Immature natural killer cell (primary cell): ENCODE measurements at regions not wholly inside any gene's neighbourhood (a gene's known extent, or its start where the extent isn't known, plus 50 kb on each side); places are given as distances from the start of the nearest gene placed in this dataset.
"Not testable (repeated sequence)": the region's sequence is repeated elsewhere in the genome, so short reads cannot be mapped to it uniquely, and the experiment has no call there.

Source experiments
- DNase-seq, 3 donors: peaks; one replicate each; pipeline ENCODE4 v3.0.0; 2022; ENCODE audit warnings: mixed read lengths in 1 of 3
- H3K27ac Mint-ChIP-seq, 6 donors: one replicate each; pipeline ENCODE4 v1.8.0; 2020; ENCODE audit warnings: mixed read lengths in 6 of 6, mild to moderate bottlenecking in 5 of 6, inconsistent platforms in 4 of 6, moderate library complexity in 3 of 6
- H3K27me3 Mint-ChIP-seq, 3 donors: one replicate each; pipeline ENCODE4 v1.8.0; 2020 to 2021; ENCODE audit warnings: low read depth in 3 of 3, mild to moderate bottlenecking in 3 of 3, mixed read lengths in 3 of 3, moderate library complexity in 3 of 3, inconsistent platforms in 1 of 3
- H3K36me3 Mint-ChIP-seq, 3 donors: one replicate each; pipeline ENCODE4 v1.8.0; 2020; ENCODE audit warnings: mixed read lengths in 3 of 3, inconsistent platforms in 2 of 3, mild to moderate bottlenecking in 2 of 3
- H3K4me1 Mint-ChIP-seq, 2 donors: one replicate each; pipeline ENCODE4 v1.8.0; 2020; ENCODE audit warnings: inconsistent platforms in 2 of 2, mild to moderate bottlenecking in 2 of 2, mixed read lengths in 2 of 2, moderate library complexity in 1 of 2
- H3K4me3 Mint-ChIP-seq, 5 donors: one replicate each; pipeline ENCODE4 v1.8.0; 2020; ENCODE audit warnings: mild to moderate bottlenecking in 5 of 5, mixed read lengths in 5 of 5, inconsistent platforms in 3 of 5, moderate library complexity in 3 of 5
- H3K9me3 Mint-ChIP-seq, 6 donors: one replicate each; pipeline ENCODE4 v1.8.0; 2020; ENCODE audit warnings: mild to moderate bottlenecking in 6 of 6, mixed read lengths in 6 of 6, inconsistent platforms in 4 of 6, moderate library complexity in 3 of 6

DNA sequence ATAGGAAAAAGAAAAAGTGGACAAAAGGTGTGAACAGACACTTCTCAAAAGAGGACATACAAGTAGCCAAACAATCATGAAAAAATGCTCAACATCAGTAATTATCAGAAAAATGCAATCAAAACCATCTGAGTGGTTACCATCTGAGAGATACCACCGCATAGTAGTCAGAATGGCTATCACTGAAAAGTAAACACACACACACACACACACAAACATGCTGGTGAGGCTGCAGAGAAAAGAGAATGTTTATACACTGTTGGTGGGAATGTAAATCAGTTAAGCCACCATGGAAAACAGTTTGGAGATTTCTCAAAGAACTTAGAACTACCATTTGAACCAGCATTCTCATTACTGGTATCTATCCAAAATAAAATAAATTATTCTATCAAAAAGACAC is 145.7 kb downstream of the CYP26A1 start:
- Mint-ChIP-seq H3K4me1 (no peaks in the 10 kb centered on the region), H3K27me3 (peaks cover 0 to 4% (median 2%) of the 10 kb centered on the region in 3 donors)

DNA sequence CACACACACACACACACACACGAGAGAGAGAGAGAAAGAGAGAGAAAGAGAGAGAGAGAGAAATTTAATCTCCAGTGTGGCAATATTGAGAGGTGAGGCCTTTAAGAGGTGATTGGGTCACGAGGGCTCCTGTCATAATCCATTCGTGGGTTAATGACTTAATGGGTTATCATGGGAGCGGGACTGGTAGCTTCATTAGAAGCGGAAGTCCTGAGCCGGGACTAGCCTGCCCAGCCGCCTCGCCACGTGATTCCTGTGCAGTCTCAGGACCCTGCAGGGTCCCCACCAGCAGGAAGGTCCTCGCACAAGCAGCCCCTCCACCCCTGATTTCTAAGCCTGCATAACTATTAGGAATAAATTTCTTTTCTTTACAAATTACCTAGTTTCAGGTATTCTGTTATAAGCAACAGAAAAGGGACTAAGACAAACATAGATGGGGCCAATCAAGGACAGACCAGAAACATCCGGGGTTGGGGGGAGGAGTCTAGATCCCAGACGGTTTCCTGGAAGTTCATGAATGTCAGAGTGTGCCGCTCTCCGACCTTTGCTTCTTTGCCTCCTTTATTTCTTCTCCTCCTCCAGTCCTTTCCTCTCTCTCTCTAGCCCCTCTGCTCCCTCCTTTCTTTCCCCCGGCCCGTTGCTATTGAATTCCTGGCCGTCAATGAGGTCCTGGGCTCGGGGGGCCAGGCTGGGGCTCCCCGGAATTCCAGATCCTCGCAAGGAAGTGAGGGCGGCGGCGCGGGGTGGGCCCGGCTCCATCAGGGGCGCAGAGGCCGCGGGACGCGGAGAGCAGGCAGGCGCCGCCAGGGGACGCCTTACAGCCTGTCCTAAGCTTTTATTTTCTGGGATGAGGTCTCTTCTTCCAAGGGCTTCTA is 146.8 kb downstream of the CYP26A1 start:
- no peak overlapping the region for H3K4me3 Mint-ChIP-seq
- H3K27me3 Mint-ChIP-seq, result peaks cover 0 to 4% (median 2%) of the 10 kb centered on the region in 3 donors
- no peak overlapping the region for H3K27ac Mint-ChIP-seq
- peaks cover 0 to 2% (median 0%) of the 10 kb centered on the region in 6 donors for H3K9me3 Mint-ChIP-seq
- no peaks in the 10 kb centered on the region for H3K4me1 Mint-ChIP-seq
- no peak for DNase-seq
- H3K36me3 Mint-ChIP-seq, result no peaks in the 10 kb centered on the region

More for the DNA sequence above, 145.7 kb downstream of the CYP26A1 start:
- DNase-seq, result no peak
- Mint-ChIP-seq H3K36me3 (no peaks in the 10 kb centered on the region), H3K9me3 (peaks cover 0 to 2% (median 0%) of the 10 kb centered on the region in 6 donors), H3K4me3 (no peak overlapping the region), H3K27ac (no peak overlapping the region)

DNA sequence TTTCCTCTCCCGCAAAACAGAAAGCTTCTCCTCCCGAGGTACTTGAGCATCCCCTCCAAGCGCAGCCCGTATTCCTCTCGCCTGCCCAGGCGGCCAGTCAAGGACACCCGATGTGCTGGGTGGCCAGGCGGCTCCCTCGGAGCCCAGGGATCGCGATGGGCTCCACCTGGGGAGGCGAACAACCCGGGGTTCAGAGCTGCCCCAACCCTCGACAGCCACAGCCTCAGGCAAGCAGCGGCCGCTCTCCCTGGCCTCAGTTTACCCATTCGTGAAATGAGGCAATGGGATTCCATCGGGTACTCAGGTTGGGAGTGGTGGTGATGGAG is 147.4 kb downstream of the CYP26A1 start:
- H3K27ac Mint-ChIP-seq, result no peak overlapping the region
- no peaks in the 10 kb centered on the region for H3K4me1 Mint-ChIP-seq
- H3K9me3 Mint-ChIP-seq, result peaks cover 0 to 2% (median 0%) of the 10 kb centered on the region in 6 donors
- H3K4me3 Mint-ChIP-seq, result no peak overlapping the region
- DNase-seq, result no peak
- H3K27me3 Mint-ChIP-seq, result peaks cover 0 to 2% (median 2%) of the 10 kb centered on the region in 3 donors
- H3K36me3 Mint-ChIP-seq, result no peaks in the 10 kb centered on the region

DNA sequence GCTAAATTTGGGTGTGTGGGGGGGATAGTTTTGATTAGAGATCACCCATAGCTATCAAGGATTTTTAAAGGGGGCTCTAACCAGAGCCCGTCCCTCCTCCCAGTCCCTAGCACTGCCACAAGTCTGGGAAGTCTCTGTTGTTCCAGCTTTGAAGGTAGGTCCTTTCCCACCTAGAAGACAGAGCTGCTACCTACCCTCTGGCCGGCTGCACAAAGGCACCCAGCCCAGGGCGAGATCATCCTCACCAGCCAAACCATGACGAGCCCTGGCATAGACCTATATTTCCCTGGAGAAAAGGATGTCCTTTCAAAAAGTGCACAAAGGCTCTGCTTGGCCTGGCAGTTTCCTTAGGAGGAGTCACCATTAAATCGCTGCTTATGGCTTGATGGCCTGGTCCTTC is 147.8 kb downstream of the CYP26A1 start:
- H3K27ac Mint-ChIP-seq, result no peak overlapping the region
- peaks cover 0 to 2% (median 2%) of the 10 kb centered on the region in 3 donors for H3K27me3 Mint-ChIP-seq
- DNase-seq, result no peak
- H3K4me3 Mint-ChIP-seq, result no peak overlapping the region
- no peaks in the 10 kb centered on the region for H3K36me3 Mint-ChIP-seq
- peaks cover 0 to 2% (median 0%) of the 10 kb centered on the region in 6 donors for H3K9me3 Mint-ChIP-seq
- H3K4me1 Mint-ChIP-seq, result no peaks in the 10 kb centered on the region

DNA sequence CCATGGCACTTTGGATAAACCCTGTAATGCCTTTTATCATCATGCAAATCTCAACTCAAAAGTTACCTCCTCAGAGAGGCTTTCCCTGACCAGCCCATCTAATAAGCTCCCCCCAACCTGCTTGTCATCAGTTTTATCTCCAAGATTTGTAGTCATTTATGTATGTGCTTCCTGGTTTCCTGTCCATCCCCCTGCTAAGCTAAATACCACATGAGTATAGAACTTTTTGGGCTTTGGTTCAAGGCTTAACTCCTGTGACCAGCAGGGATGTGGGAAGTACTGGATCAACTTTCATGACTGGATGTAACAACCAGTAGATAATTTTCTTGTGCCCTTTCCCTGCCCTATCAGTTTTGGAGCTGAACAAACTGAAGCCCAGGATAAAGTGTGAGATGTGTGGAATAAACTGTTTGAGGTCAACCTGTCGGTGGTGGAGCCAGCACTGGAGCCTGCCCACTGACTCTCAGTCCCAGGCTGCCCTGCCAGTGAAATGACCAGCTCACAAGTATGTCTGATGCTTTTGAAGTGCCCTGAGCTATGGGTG is 148.6 kb downstream of the CYP26A1 start:
- Mint-ChIP-seq H3K9me3 (peaks cover 0 to 2% (median 0%) of the 10 kb centered on the region in 6 donors), H3K36me3 (no peaks in the 10 kb centered on the region), H3K27me3 (peaks cover 0 to 2% (median 2%) of the 10 kb centered on the region in 3 donors), H3K4me1 (no peaks in the 10 kb centered on the region), H3K27ac (no peak overlapping the region), H3K4me3 (no peak overlapping the region)
- no peak for DNase-seq

DNA sequence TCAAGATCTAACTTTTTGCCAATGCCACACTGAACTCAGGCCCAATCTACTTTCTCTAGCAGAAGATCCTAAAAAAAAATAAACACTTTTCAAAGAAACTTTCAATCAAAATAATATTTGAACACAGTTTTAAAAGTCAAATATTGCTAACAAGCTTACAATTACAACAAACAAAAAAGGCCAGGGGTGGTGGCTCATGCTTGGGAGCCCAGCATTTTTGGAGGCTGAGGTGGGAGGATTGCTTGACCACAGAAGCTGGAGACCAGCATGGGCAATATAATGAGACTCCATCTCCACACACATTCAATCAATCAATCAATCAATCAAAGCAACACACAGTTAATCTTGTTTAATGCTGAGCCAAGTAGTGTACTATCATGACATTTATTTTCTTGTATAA is 149.2 kb downstream of the CYP26A1 start:
- Mint-ChIP-seq H3K4me1 (no peaks in the 10 kb centered on the region), H3K36me3 (no peaks in the 10 kb centered on the region), H3K27me3 (peaks cover 0 to 2% (median 2%) of the 10 kb centered on the region in 3 donors), H3K4me3 (no peak overlapping the region), H3K9me3 (peaks cover 0 to 2% (median 0%) of the 10 kb centered on the region in 6 donors), H3K27ac (no peak overlapping the region)
- DNase-seq, result no peak

DNA sequence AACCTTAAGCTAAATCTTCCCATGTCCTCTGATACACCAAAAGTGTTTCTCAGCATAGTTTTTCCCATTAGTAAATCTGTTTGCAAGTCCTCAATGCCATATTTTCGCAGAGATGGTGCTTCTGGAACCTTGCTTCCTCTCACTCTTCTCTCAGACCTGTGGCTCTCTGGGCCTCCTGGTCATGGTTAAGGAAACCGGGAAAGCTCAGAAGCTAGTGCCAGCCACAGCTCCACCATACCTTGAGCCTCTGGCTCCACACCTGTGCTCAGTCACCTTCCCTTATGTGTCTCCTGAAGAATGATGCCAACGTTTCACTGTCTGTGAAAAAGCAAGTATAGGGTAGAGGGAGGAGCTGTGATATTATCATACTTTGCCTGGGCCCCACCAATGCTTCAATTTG is 149.6 kb downstream of the CYP26A1 start:
- no peak for DNase-seq
- no peak overlapping the region for H3K4me3 Mint-ChIP-seq
- no peak overlapping the region for H3K27ac Mint-ChIP-seq
- H3K36me3 Mint-ChIP-seq, result no peaks in the 10 kb centered on the region
- H3K4me1 Mint-ChIP-seq, result no peaks in the 10 kb centered on the region
- peaks cover 0 to 2% (median 2%) of the 10 kb centered on the region in 3 donors for H3K27me3 Mint-ChIP-seq
- H3K9me3 Mint-ChIP-seq, result peaks cover 0 to 2% (median 0%) of the 10 kb centered on the region in 6 donors

DNA sequence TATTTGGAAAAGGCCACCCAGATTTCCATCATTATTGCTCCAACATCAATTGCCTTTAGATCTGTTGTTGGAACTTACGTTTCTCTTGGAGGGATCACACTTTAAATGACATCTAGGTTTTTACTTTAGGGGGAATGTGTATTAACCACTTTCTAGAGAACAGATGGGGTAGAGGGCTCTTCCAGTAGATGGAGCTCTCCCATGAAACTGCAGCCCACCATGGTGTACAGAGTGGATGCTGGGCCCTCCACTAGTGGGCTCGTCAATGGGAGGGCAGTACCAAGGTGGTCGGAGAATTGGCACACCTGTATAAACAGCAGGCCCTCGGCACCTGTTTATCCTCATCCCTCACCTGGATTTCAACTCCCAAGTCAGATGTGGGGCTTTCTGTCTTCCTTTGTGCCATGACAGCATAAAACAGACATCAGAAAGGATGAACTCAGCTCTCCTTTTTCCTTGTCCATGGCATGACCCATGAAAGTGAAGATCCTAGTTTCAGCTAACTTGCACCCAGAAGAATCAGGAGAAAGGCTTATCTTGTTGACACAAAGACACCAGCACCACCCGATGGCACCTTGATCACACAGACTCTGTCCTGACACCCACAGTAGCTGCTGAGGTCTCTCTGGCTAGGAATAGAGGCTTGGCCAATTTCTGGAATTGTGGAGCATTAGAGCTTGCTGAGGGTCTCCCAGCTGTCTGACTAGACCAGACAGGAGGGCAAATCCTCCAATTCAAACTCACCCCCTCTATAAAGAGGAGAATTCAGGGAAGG is 150.5 kb downstream of the CYP26A1 start:
- Mint-ChIP-seq H3K9me3 (peaks cover 0 to 2% (median 0%) of the 10 kb centered on the region in 6 donors), H3K36me3 (no peaks in the 10 kb centered on the region), H3K27me3 (peaks cover 0 to 2% (median 2%) of the 10 kb centered on the region in 3 donors), H3K4me1 (no peaks in the 10 kb centered on the region), H3K27ac (no peak overlapping the region), H3K4me3 (no peak overlapping the region)
- DNase-seq, result no peak

DNA sequence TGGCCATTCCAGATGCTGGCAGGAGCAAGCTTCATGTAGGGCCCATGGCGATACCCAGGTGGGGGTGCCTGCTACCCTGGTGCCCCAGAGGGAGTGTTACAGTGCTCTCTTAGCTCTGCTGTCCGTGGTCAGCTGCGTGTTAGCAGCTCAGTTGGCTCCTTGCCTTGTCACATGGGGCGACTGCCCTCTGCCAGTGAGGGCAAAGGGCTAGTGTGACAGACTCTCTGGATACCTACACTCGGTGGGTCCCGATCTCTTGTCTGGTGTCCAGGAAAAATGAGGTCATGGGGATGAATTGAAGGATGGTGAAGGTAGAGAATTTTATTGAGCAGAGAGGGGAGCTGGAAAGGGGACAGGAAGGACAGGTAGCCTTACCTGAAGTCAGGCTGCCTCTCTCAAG is 152.2 kb downstream of the CYP26A1 start:
- H3K4me3 Mint-ChIP-seq, result no peak overlapping the region
- no peaks in the 10 kb centered on the region for H3K36me3 Mint-ChIP-seq
- H3K27ac Mint-ChIP-seq, result no peak overlapping the region
- H3K4me1 Mint-ChIP-seq, result no peaks in the 10 kb centered on the region
- DNase-seq, result no peak
- peaks cover 0 to under 1% (median 0%) of the 10 kb centered on the region in 3 donors for H3K27me3 Mint-ChIP-seq
- H3K9me3 Mint-ChIP-seq, result no peaks in the 10 kb centered on the region

DNA sequence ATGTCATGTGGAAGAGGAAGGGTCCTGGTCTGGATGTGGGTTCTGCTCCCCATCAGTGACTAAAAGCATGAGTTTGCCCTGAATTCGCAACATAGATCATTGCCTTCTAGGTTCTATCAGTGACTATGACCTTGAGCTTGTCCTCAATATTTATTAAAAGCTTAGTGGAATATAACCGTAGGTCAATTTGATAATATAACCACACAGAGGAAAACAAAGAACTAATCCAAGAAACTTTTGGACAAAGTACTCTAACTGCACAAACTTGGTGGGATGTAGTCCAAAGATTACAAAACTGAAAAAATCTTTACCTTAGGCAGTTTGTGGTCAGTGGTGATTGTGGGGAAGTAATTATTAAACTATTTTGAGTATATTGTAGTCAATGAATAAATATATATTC is 152.9 kb downstream of the CYP26A1 start:
- DNase-seq, result no peak
- Mint-ChIP-seq H3K27me3 (peaks cover 0 to 2% (median 0%) of the 10 kb centered on the region in 3 donors), H3K27ac (no peak overlapping the region), H3K9me3 (no peaks in the 10 kb centered on the region), H3K4me3 (no peak overlapping the region), H3K36me3 (no peaks in the 10 kb centered on the region), H3K4me1 (no peaks in the 10 kb centered on the region)

DNA sequence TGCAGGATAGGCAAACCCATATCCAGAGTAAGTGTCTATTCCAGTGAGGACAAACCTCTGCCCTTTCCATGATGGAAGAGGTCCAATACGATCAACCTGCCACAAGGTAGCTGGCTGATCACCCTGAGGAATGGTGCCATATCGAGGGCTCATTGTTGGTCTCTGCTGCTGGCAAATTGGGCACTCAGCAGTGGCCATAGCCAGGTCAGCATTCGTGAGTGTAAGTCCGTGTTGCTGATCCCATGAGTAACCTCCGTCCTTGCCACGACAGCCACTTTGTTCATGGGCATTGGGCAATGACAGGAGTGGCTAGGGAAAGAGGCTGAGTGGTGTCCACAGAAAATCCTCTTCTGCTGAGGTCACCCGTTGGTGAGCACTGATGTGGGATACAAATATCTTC is 156.9 kb downstream of the CYP26A1 start:
- H3K27me3 Mint-ChIP-seq, H3K27ac Mint-ChIP-seq, DNase-seq: not testable (repeated sequence)

DNA sequence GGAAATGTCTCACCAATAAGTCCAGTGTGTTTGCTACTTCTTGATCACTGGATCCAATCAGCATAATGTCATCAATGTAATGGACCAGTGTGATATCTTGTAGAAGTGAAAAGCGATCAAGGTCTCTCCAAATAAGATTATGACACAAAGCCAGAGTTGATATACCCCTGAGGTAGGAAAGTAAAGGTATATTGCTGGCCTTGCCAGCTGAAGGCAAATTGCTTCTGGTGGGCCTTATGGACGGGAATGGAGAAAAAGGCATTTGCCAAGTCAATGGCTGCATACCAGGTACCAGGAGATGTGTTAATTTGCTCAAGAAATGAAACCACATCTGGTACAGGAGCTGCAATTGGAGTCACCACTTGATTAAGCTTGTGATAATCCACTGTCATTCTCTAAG is 158.5 kb downstream of the CYP26A1 start:
- H3K27me3 Mint-ChIP-seq, H3K36me3 Mint-ChIP-seq, H3K27ac Mint-ChIP-seq, DNase-seq, H3K4me1 Mint-ChIP-seq, H3K4me3 Mint-ChIP-seq, H3K9me3 Mint-ChIP-seq: not testable (repeated sequence)

More for the DNA sequence above, 156.9 kb downstream of the CYP26A1 start:
- not testable (repeated sequence) for H3K4me1 Mint-ChIP-seq, H3K9me3 Mint-ChIP-seq, H3K36me3 Mint-ChIP-seq, H3K4me3 Mint-ChIP-seq

DNA sequence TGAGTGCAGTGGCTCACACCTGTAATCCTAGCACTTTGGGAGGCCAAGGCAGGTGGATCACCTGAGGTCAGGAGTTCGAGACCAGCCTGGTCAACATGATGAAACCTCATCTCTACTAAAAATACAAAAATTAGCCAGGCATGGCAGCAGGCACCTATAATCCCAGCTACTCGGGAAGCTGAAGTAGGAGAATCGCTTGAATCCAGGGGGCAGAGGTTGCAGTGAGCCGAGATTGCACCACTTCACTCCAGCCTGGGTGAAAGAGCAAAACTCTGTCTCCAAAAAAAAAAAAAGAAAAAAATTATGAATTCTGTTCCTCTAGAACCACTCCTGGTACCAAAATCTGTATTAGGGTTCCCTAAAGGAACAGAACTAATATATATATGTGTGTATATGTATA is 161.2 kb downstream of the CYP26A1 start:
- H3K4me1 Mint-ChIP-seq, H3K36me3 Mint-ChIP-seq, DNase-seq, H3K27me3 Mint-ChIP-seq, H3K4me3 Mint-ChIP-seq, H3K9me3 Mint-ChIP-seq, H3K27ac Mint-ChIP-seq: not testable (repeated sequence)

DNA sequence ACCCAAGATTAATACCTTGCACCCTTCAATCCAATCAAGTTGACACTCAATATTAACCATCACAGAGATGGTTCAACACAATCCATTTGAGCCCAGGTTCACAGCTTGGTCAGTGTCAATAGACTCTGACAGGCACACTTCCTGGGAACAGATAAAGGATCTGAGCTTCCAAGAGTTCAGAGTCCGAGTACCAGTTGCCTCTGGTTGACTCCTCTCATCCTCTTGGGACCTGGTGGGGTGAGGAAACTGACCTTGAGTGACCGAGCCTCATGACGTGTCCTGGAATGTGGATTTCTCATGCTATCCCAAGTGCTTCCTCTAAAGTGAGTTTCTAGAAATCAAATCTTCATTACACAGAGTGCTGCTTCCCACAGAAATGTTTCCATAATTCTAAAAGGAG is 162.0 kb downstream of the CYP26A1 start:
- H3K4me3 Mint-ChIP-seq, result no peak overlapping the region
- no peak overlapping the region for H3K27ac Mint-ChIP-seq
- no peaks in the 10 kb centered on the region for H3K36me3 Mint-ChIP-seq
- H3K4me1 Mint-ChIP-seq, result no peaks in the 10 kb centered on the region
- H3K27me3 Mint-ChIP-seq, result peaks cover 2 to 4% (median 3%) of the 10 kb centered on the region in 3 donors
- DNase-seq, result no peak
- H3K9me3 Mint-ChIP-seq, result no peaks in the 10 kb centered on the region
